K562 (cell line): ENCODE measurements at regions not wholly inside any gene's neighbourhood (a gene's known extent, or its start where the extent isn't known, plus 50 kb on each side); places are given as distances from the start of the nearest gene placed in this dataset.

ENCODE experiments used
- CBX5 ChIP-seq: IDR thresholded peaks from 2 replicates; pipeline ENCODE4 v1.6.1; 2014; ENCODE audit warnings: low read depth, borderline replicate concordance
- CHAMP1 ChIP-seq: fragments of 450-650 bp; IDR thresholded peaks from 2 replicates; pipeline ENCODE4 v1.6.1; 2016; ENCODE audit warnings: mild to moderate bottlenecking
- CXXC5 ChIP-seq: fragments of 250-450 bp; sonication (Bioruptor Pico); IDR thresholded peaks from 2 replicates; pipeline ENCODE4 v1.8.0; 2022; ENCODE audit warnings: inconsistent platforms, mild to moderate bottlenecking, moderate library complexity
- HNRNPUL1 ChIP-seq: fragments of 200-400 bp; formaldehyde crosslinking; IDR thresholded peaks from 2 replicates; pipeline ENCODE4 v1.6.1; 2017; ENCODE audit warnings: low read length
- MAZ ChIP-seq, 2 experiments: fragments of 450-650 bp in 1 of 2; sonication (generic) in 1 of 2; formaldehyde crosslinking; IDR thresholded peaks in 1 of 2; conservative IDR thresholded peaks in 1 of 2; 2 replicates each; pipeline versions ENCODE4 v1.4.0 to v1.5.0; 2020; ENCODE audit warnings: mild to moderate bottlenecking in 1 of 2, missing genetic modification reagents in 1 of 2
- THAP12 ChIP-seq: fragments of 250-450 bp; sonication (Bioruptor Pico); IDR thresholded peaks from 2 replicates; pipeline ENCODE4 v1.9.0; 2021; ENCODE audit warnings: mild to moderate bottlenecking, inconsistent platforms
- USF2 ChIP-seq: sonication (generic); formaldehyde crosslinking; IDR thresholded peaks from 2 replicates; pipeline ENCODE4 v1.5.0; 2020; ENCODE audit warnings: missing genetic modification reagents
- ZFP91 ChIP-seq: sonication (generic); formaldehyde crosslinking; IDR thresholded peaks from 2 replicates; pipeline ENCODE4 v1.8.0; 2022; ENCODE audit warnings: mild to moderate bottlenecking, missing genetic modification reagents
- ZNF124 ChIP-seq: sonication (generic); formaldehyde crosslinking; IDR thresholded peaks from 2 replicates; pipeline ENCODE4 v1.8.1; 2022; ENCODE audit warnings: missing genetic modification reagents
- ZNF318 ChIP-seq, 2 experiments: fragments of 450-650 bp; IDR thresholded peaks; 2 replicates each; pipeline ENCODE4 v1.6.1; 2016; ENCODE audit warnings: mild to moderate bottlenecking in 2 of 2, borderline replicate concordance in 1 of 2, low read depth in 1 of 2, moderate library complexity in 1 of 2
- ZNF589 ChIP-seq: fragments of 200-800 bp; sonication (Bioruptor generic); IDR thresholded peaks from 2 replicates; pipeline ENCODE4 v1.6.1; 2016; ENCODE audit warnings: low read depth, missing genetic modification characterization, missing compliant biosample characterization

DNA sequence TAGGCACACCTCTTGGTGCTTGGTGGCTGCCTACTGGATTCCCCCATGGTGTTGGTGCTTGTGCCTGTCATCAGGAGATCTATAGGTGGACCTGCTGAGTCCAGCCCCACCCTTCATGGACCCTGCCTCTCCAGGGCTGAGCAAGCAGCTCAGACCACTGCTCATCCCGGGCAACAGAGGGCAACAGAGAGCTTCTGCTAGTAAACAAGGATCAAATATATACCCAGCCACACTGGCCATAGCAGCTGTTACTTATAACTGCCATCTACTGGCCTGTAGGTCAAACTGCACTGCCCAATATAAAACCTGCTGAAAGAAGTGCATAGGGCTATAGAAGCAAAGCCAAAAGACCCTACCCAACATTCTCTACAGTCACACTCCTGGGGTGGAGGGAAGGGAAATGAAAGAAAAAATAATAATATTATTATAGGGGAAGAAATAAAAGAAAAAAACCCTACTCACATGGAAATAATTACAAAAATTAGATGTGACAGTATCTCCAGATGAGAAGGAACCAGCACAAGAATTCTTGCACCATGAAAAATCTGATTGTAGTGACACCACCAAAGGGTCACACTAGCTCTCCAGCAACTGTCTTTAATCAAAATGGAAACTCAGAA is 54.9 kb upstream of the ZNF800 start (continued):
- TF ChIP-seq ZNF318 (IDR thresholded peaks at IDR 0.05; ENCODE audit: borderline replicate concordance in 1 of 2, low read depth in 1 of 2) = no peak
- TF ChIP-seq ZFP91 (CRISPR knock-in tag) = no peak
- TF ChIP-seq THAP12 (CRISPR knock-in tag) = no peak
- no peak for TF ChIP-seq CHAMP1
- TF ChIP-seq CXXC5 = no peak
- no peak for TF ChIP-seq HNRNPUL1
- TF ChIP-seq ZNF124 (CRISPR knock-in tag) = no peak
- TF ChIP-seq ZNF589 (CRISPR knock-in tag) = no peak
- TF ChIP-seq CBX5 = 0 out of 2 replicates have a peak, but pooled peaks have one; percentile 60
- TF ChIP-seq MAZ (CRISPR knock-in tag; conservative IDR thresholded peaks at IDR 0.05 in 1 of 2, IDR thresholded peaks at IDR 0.05 in 1 of 2) = no peak
- no peak for TF ChIP-seq USF2 (CRISPR knock-in tag)
